ENCODE measurements at regions not wholly inside any gene's neighbourhood (a gene's known extent, or its start where the extent isn't known, plus 50 kb on each side); places are given as distances from the start of the nearest gene placed in this dataset.

- Histone ChIP-seq H3K27me3 (no peaks in the 10 kb centered on the region), H3K36me3 (no peaks in the 10 kb centered on the region), H3K9me3 (no peaks in the 10 kb centered on the region), H3K4me3 (no peak overlapping the region), H3K4me1 (ENCODE audit: insufficient read depth) (no peaks in the 10 kb centered on the region), H3K27ac (no peak overlapping the region)
- 52 to 61% (median 56%) methylated on average over 15 of the region's 15 CpGs for WGBS, 3 donors
- intact Hi-C loops (cut with DNase I) = no loop called here
- no peak for DNase-seq
- no peak for TF ChIP-seq POLR2A (IDR thresholded peaks at IDR 0.05)
- TF ChIP-seq CTCF (IDR thresholded peaks at IDR 0.05) = no peak
- TF ChIP-seq EP300 (IDR thresholded peaks at IDR 0.05) = no peak
These were observed 420.7 kb downstream of the CTTN start for GRCh38 chr11:70819022-70819421.

GRCh38 chr11:70820311-70820710, 422.0 kb downstream of the CTTN start:
- Histone ChIP-seq H3K9me3 (no peaks in the 10 kb centered on the region), H3K4me1 (ENCODE audit: insufficient read depth) (no peaks in the 10 kb centered on the region), H3K36me3 (no peaks in the 10 kb centered on the region), H3K4me3 (no peak overlapping the region), H3K27me3 (no peaks in the 10 kb centered on the region), H3K27ac (no peak overlapping the region)
- no peak for DNase-seq
- 91 to 96% (median 94%) methylated on average over 33 to 35 of the region's 35 CpGs for WGBS, 3 donors
- intact Hi-C loops (cut with DNase I) = loop anchor here in 1 of 4 donors (5.0 kb wide), 1 partner anchor 283 kb away; no protein-coding TSS in a partner anchor
- TF ChIP-seq POLR2A (IDR thresholded peaks at IDR 0.05) (no peak), CTCF (IDR thresholded peaks at IDR 0.05) (no peak), EP300 (IDR thresholded peaks at IDR 0.05) (no peak)

GRCh38 chr11:70820712-70821111, 422.4 kb downstream of the CTTN start:
- TF ChIP-seq CTCF (IDR thresholded peaks at IDR 0.05) (no peak), POLR2A (IDR thresholded peaks at IDR 0.05) (no peak), EP300 (IDR thresholded peaks at IDR 0.05) (no peak)
- H3K36me3 ChIP-seq = no peaks in the 10 kb centered on the region
- intact Hi-C loops (cut with DNase I) = loop anchor here in 1 of 4 donors (5.0 kb wide), 1 partner anchor 283 kb away; no protein-coding TSS in a partner anchor

GRCh38 chr11:70823771-70824170, 425.4 kb downstream of the CTTN start:
- Histone ChIP-seq H3K36me3 (no peaks in the 10 kb centered on the region), H3K4me1 (ENCODE audit: insufficient read depth) (no peaks in the 10 kb centered on the region), H3K27me3 (no peaks in the 10 kb centered on the region), H3K4me3 (no peak overlapping the region), H3K9me3 (no peaks in the 10 kb centered on the region), H3K27ac (no peak overlapping the region)
- no peak for DNase-seq
- 80 to 83% (median 82%) methylated on average over 7 of the region's 7 CpGs for WGBS, 3 donors
- intact Hi-C loops (cut with DNase I) = loop anchor here in 1 of 4 donors (5.0 kb wide), 1 partner anchor 286 kb away; no protein-coding TSS in a partner anchor
- TF ChIP-seq POLR2A (IDR thresholded peaks at IDR 0.05) (no peak), EP300 (IDR thresholded peaks at IDR 0.05) (no peak), CTCF (IDR thresholded peaks at IDR 0.05) (no peak)

More at GRCh38 chr11:70820712-70821111, 422.4 kb downstream of the CTTN start:
- Histone ChIP-seq H3K4me3 (no peak overlapping the region), H3K4me1 (ENCODE audit: insufficient read depth) (no peaks in the 10 kb centered on the region), H3K9me3 (no peaks in the 10 kb centered on the region), H3K27me3 (no peaks in the 10 kb centered on the region), H3K27ac (no peak overlapping the region)
- DNase-seq = no peak
- WGBS, 3 donors = 88 to 92% (median 91%) methylated on average over 14 of the region's 14 CpGs

All from ovary (tissue), 7 donors.